ENCODE measurements at regions not wholly inside any gene's neighbourhood (a gene's known extent, or its start where the extent isn't known, plus 50 kb on each side); places are given as distances from the start of the nearest gene placed in this dataset.

GRCh38 chr11:110896358-110896757, 184.1 kb upstream of the ARHGAP20 start:
- WGBS (ENCODE audit: extremely low coverage, insufficient coverage, insufficient read length), result no CpG with 5 or more reads among the region's 1 CpG

GRCh38 chr11:110894224-110894623, 182.0 kb upstream of the ARHGAP20 start:
- no peak overlapping the region for H2AK5ac ChIP-seq (ENCODE audit: low read length)
- no peak overlapping the region for H2BK12ac ChIP-seq (ENCODE audit: low read length)
- no peak overlapping the region for H4K12ac ChIP-seq (ENCODE audit: low read depth, low read length)
- no peak for DNase-seq
- H3K4ac ChIP-seq (ENCODE audit: low read depth, low read length), result no peak overlapping the region
- no peak overlapping the region for H4K91ac ChIP-seq (ENCODE audit: low read depth, low read length)
- H2AFZ ChIP-seq (ENCODE audit: insufficient read depth, low read length, poor library complexity), result no peak overlapping the region
- H3K14ac ChIP-seq (ENCODE audit: low read length), result no peak overlapping the region
- H3K18ac ChIP-seq (ENCODE audit: low read length), result no peak overlapping the region
- H3K4me1 ChIP-seq (ENCODE audit: control insufficient read depth in 1 of 2, insufficient read depth in 2 of 2, low read length in 2 of 2), result peaks cover 0 to 2% of the 10 kb centered on the region in 2 experiments
- no peak overlapping the region for H2BK120ac ChIP-seq (ENCODE audit: insufficient read depth, low read length, poor library complexity)
- no peak overlapping the region for H3K27ac ChIP-seq (ENCODE audit: low read depth, low read length)
- no peak overlapping the region for H3K4me2 ChIP-seq (ENCODE audit: low read length)
- H3K79me2 ChIP-seq (ENCODE audit: control insufficient read depth, insufficient read depth, low read length, poor library complexity), result no peaks in the 10 kb centered on the region
- no peak overlapping the region for H2BK5ac ChIP-seq (ENCODE audit: low read depth, low read length, poor library complexity)
- H3K27me3 ChIP-seq (ENCODE audit: insufficient read depth, low read length), result no peaks in the 10 kb centered on the region
- H3K79me1 ChIP-seq (ENCODE audit: low read length), result no peaks in the 10 kb centered on the region
- H3K9ac ChIP-seq (ENCODE audit: low read length), result no peak overlapping the region
- H3K4me3 ChIP-seq (ENCODE audit: low read depth, low read length), result no peak overlapping the region
- H3K36me3 ChIP-seq (ENCODE audit: control insufficient read depth in 1 of 2, insufficient read depth in 2 of 2, low read length in 2 of 2), result no peaks in the 10 kb centered on the region
- H3K23ac ChIP-seq (ENCODE audit: low read length), result no peak overlapping the region
- H4K8ac ChIP-seq (ENCODE audit: low read depth, low read length), result no peak overlapping the region
- no CpG with 5 or more reads among the region's 4 CpGs for WGBS (ENCODE audit: extremely low coverage, insufficient coverage, insufficient read length)
- H3K9me3 ChIP-seq (ENCODE audit: insufficient read depth, low read depth, low read length), result no peaks in the 10 kb centered on the region

More at GRCh38 chr11:110896358-110896757, 184.1 kb upstream of the ARHGAP20 start:
- H3K36me3 ChIP-seq (ENCODE audit: control insufficient read depth in 1 of 2, insufficient read depth in 2 of 2, low read length in 2 of 2), result no peaks in the 10 kb centered on the region
- peak in 1 of 2 donors; percentile 27 for DNase-seq
- no peak overlapping the region for H3K14ac ChIP-seq (ENCODE audit: low read length)
- H3K4me3 ChIP-seq (ENCODE audit: low read depth, low read length), result no peak overlapping the region
- H2BK5ac ChIP-seq (ENCODE audit: low read depth, low read length, poor library complexity), result no peak overlapping the region
- H3K79me2 ChIP-seq (ENCODE audit: control insufficient read depth, insufficient read depth, low read length, poor library complexity), result no peaks in the 10 kb centered on the region
- H3K4me2 ChIP-seq (ENCODE audit: low read length), result no peak overlapping the region
- H2AFZ ChIP-seq (ENCODE audit: insufficient read depth, low read length, poor library complexity), result no peak overlapping the region
- H3K9ac ChIP-seq (ENCODE audit: low read length), result no peak overlapping the region
- H4K8ac ChIP-seq (ENCODE audit: low read depth, low read length), result no peak overlapping the region
- no peak overlapping the region for H3K27ac ChIP-seq (ENCODE audit: low read depth, low read length)
- no peak overlapping the region for H2BK120ac ChIP-seq (ENCODE audit: insufficient read depth, low read length, poor library complexity)
- no peak overlapping the region for H4K12ac ChIP-seq (ENCODE audit: low read depth, low read length)
- no peaks in the 10 kb centered on the region for H3K27me3 ChIP-seq (ENCODE audit: insufficient read depth, low read length)
- H3K4me1 ChIP-seq (ENCODE audit: control insufficient read depth in 1 of 2, insufficient read depth in 2 of 2, low read length in 2 of 2), result peaks cover 0 to 2% of the 10 kb centered on the region in 2 experiments
- no peak overlapping the region for H2BK12ac ChIP-seq (ENCODE audit: low read length)
- no peak overlapping the region for H3K18ac ChIP-seq (ENCODE audit: low read length)
- H3K9me3 ChIP-seq (ENCODE audit: insufficient read depth, low read depth, low read length), result no peaks in the 10 kb centered on the region
- H4K91ac ChIP-seq (ENCODE audit: low read depth, low read length), result no peak overlapping the region
- H2AK5ac ChIP-seq (ENCODE audit: low read length), result no peak overlapping the region
- no peak overlapping the region for H3K4ac ChIP-seq (ENCODE audit: low read depth, low read length)
- no peaks in the 10 kb centered on the region for H3K79me1 ChIP-seq (ENCODE audit: low read length)
- no peak overlapping the region for H3K23ac ChIP-seq (ENCODE audit: low read length)

GRCh38 chr11:110892741-110893285, 180.6 kb upstream of the ARHGAP20 start:
- H4K12ac ChIP-seq (ENCODE audit: low read depth, low read length), result no peak overlapping the region
- H3K4me2 ChIP-seq (ENCODE audit: low read length), result no peak overlapping the region
- no peak overlapping the region for H2AK5ac ChIP-seq (ENCODE audit: low read length)
- no peaks in the 10 kb centered on the region for H3K27me3 ChIP-seq (ENCODE audit: insufficient read depth, low read length)
- no peak overlapping the region for H3K27ac ChIP-seq (ENCODE audit: low read depth, low read length)
- H3K79me1 ChIP-seq (ENCODE audit: low read length), result no peaks in the 10 kb centered on the region
- no peak overlapping the region for H2AFZ ChIP-seq (ENCODE audit: insufficient read depth, low read length, poor library complexity)
- no peak overlapping the region for H3K4ac ChIP-seq (ENCODE audit: low read depth, low read length)
- no peak overlapping the region for H3K9ac ChIP-seq (ENCODE audit: low read length)
- no peak overlapping the region for H4K91ac ChIP-seq (ENCODE audit: low read depth, low read length)
- peaks cover 0 to 2% of the 10 kb centered on the region in 2 experiments for H3K4me1 ChIP-seq (ENCODE audit: control insufficient read depth in 1 of 2, insufficient read depth in 2 of 2, low read length in 2 of 2)
- H3K23ac ChIP-seq (ENCODE audit: low read length), result no peak overlapping the region
- H2BK120ac ChIP-seq (ENCODE audit: insufficient read depth, low read length, poor library complexity), result no peak overlapping the region
- DNase-seq, result no peak
- no peaks in the 10 kb centered on the region for H3K9me3 ChIP-seq (ENCODE audit: insufficient read depth, low read depth, low read length)
- no peaks in the 10 kb centered on the region for H3K36me3 ChIP-seq (ENCODE audit: control insufficient read depth in 1 of 2, insufficient read depth in 2 of 2, low read length in 2 of 2)
- H3K14ac ChIP-seq (ENCODE audit: low read length), result no peak overlapping the region
- WGBS (ENCODE audit: extremely low coverage, insufficient coverage, insufficient read length), result no CpG with 5 or more reads among the region's 4 CpGs
- no peak overlapping the region for H4K8ac ChIP-seq (ENCODE audit: low read depth, low read length)
- H3K79me2 ChIP-seq (ENCODE audit: control insufficient read depth, insufficient read depth, low read length, poor library complexity), result no peaks in the 10 kb centered on the region
- no peak overlapping the region for H3K4me3 ChIP-seq (ENCODE audit: low read depth, low read length)
- H3K18ac ChIP-seq (ENCODE audit: low read length), result no peak overlapping the region
- no peak overlapping the region for H2BK5ac ChIP-seq (ENCODE audit: low read depth, low read length, poor library complexity)
- no peak overlapping the region for H2BK12ac ChIP-seq (ENCODE audit: low read length)

GRCh38 chr11:110891411-110891810, 179.2 kb upstream of the ARHGAP20 start:
- Histone ChIP-seq H3K79me1 (ENCODE audit: low read length) (no peaks in the 10 kb centered on the region), H3K4me1 (ENCODE audit: control insufficient read depth in 1 of 2, insufficient read depth in 2 of 2, low read length in 2 of 2) (no peaks in the 10 kb centered on the region), H3K9ac (ENCODE audit: low read length) (no peak overlapping the region), H3K23ac (ENCODE audit: low read length) (no peak overlapping the region), H2BK120ac (ENCODE audit: insufficient read depth, low read length, poor library complexity) (no peak overlapping the region), H2AFZ (ENCODE audit: insufficient read depth, low read length, poor library complexity) (no peak overlapping the region), H3K4me2 (ENCODE audit: low read length) (no peak overlapping the region), H3K4ac (ENCODE audit: low read depth, low read length) (no peak overlapping the region), H3K27ac (ENCODE audit: low read depth, low read length) (no peak overlapping the region), H3K79me2 (ENCODE audit: control insufficient read depth, insufficient read depth, low read length, poor library complexity) (no peaks in the 10 kb centered on the region), H3K14ac (ENCODE audit: low read length) (no peak overlapping the region), H4K12ac (ENCODE audit: low read depth, low read length) (no peak overlapping the region), H2BK5ac (ENCODE audit: low read depth, low read length, poor library complexity) (no peak overlapping the region), H2AK5ac (ENCODE audit: low read length) (no peak overlapping the region), H2BK12ac (ENCODE audit: low read length) (no peak overlapping the region), H3K27me3 (ENCODE audit: insufficient read depth, low read length) (no peaks in the 10 kb centered on the region), H3K36me3 (ENCODE audit: control insufficient read depth in 1 of 2, insufficient read depth in 2 of 2, low read length in 2 of 2) (no peaks in the 10 kb centered on the region), H3K9me3 (ENCODE audit: insufficient read depth, low read depth, low read length) (no peaks in the 10 kb centered on the region), H4K91ac (ENCODE audit: low read depth, low read length) (no peak overlapping the region), H3K4me3 (ENCODE audit: low read depth, low read length) (no peak overlapping the region), H4K8ac (ENCODE audit: low read depth, low read length) (no peak overlapping the region), H3K18ac (ENCODE audit: low read length) (no peak overlapping the region)
- DNase-seq, result no peak
- WGBS (ENCODE audit: extremely low coverage, insufficient coverage, insufficient read length), result no CpG with 5 or more reads among the region's 1 CpG
